WTC11 (cell line): ENCODE measurements at regions not wholly inside any gene's neighbourhood (a gene's known extent, or its start where the extent isn't known, plus 50 kb on each side); places are given as distances from the start of the nearest gene placed in this dataset.

ENCODE experiments used
- ATAC-seq: fragments of 200-7000 bp; cut with Tn5 transposase; 2 replicates; pipeline ENCODE4 v1.10.0; 2021; ENCODE audit warnings: mild to moderate bottlenecking, moderate library complexity
- CTCF ChIA-PET: fragments of 300-600 bp; sonication (Branson Sonifier 250); formaldehyde crosslinking; loops from one replicate; lab custom pipeline; 2021; ENCODE audit warnings: antibody characterized with exemption; lab: Charles Lee
- POLR2A ChIA-PET: fragments of 350-600 bp; sonication (Branson Sonifier 250); formaldehyde crosslinking; loops from one replicate; lab custom pipeline; 2021; ENCODE audit warnings: antibody characterized with exemption; lab: Charles Lee
- DNase-seq: peaks from one replicate; pipeline ENCODE4 v3.0.0; 2021; ENCODE audit warnings: low spot score
- H3K27ac Mint-ChIP-seq: 2 replicates; pipeline ENCODE4 v1.8.0; 2021; ENCODE audit warnings: mixed read lengths
- H3K27me3 Mint-ChIP-seq: 2 replicates; pipeline ENCODE4 v1.8.0; 2021; ENCODE audit warnings: low read depth, mild to moderate bottlenecking, moderate library complexity, mixed read lengths
- H3K36me3 Mint-ChIP-seq: 2 replicates; pipeline ENCODE4 v1.8.0; 2021; ENCODE audit warnings: mixed read lengths
- H3K4me1 Mint-ChIP-seq: 2 replicates; pipeline ENCODE4 v1.8.0; 2022; ENCODE audit warnings: mixed read lengths
- H3K4me3 Mint-ChIP-seq: 2 replicates; pipeline ENCODE4 v1.8.0; 2021; ENCODE audit warnings: mild to moderate bottlenecking, moderate library complexity, mixed read lengths
- H3K9me3 Mint-ChIP-seq: 2 replicates; pipeline ENCODE4 v1.8.0; 2021; ENCODE audit warnings: mixed read lengths
- CREB1 ChIP-seq: sonication (generic); formaldehyde crosslinking; IDR thresholded peaks from 2 replicates; pipeline ENCODE4 v1.8.0; 2023; ENCODE audit warnings: mild to moderate bottlenecking, missing genetic modification reagents
- ESRRA ChIP-seq: sonication (generic); formaldehyde crosslinking; IDR thresholded peaks from 2 replicates; pipeline ENCODE4 v1.8.1; 2022; ENCODE audit warnings: mild to moderate bottlenecking, missing genetic modification reagents, borderline replicate concordance
- FOXK1 ChIP-seq: sonication (generic); formaldehyde crosslinking; IDR thresholded peaks from 2 replicates; pipeline ENCODE4 v1.8.0; 2022; ENCODE audit warnings: mild to moderate bottlenecking, moderate library complexity, missing genetic modification reagents
- FOXP1 ChIP-seq: sonication (generic); formaldehyde crosslinking; IDR thresholded peaks from 2 replicates; pipeline ENCODE4 v1.8.0; 2022; ENCODE audit warnings: missing genetic modification reagents, mild to moderate bottlenecking, moderate library complexity, borderline replicate concordance
- GRHL2 ChIP-seq: fragments of 250-450 bp; sonication (Bioruptor Pico); IDR thresholded peaks from 2 replicates; pipeline ENCODE4 v1.8.0; 2022; ENCODE audit warnings: mild to moderate bottlenecking, moderate library complexity; ENCODE audit not compliant: insufficient replicate concordance, severe bottlenecking
- JUN ChIP-seq: sonication (generic); formaldehyde crosslinking; IDR thresholded peaks from 2 replicates; pipeline ENCODE4 v1.8.0; 2023; ENCODE audit warnings: mild to moderate bottlenecking, missing genetic modification reagents
- RELA ChIP-seq: sonication (generic); formaldehyde crosslinking; IDR thresholded peaks from 2 replicates; pipeline ENCODE4 v1.8.1; 2022; ENCODE audit warnings: missing genetic modification reagents, mild to moderate bottlenecking, borderline replicate concordance
- RORB ChIP-seq: fragments of 250-450 bp; sonication (Bioruptor Pico); IDR thresholded peaks from 2 replicates; pipeline ENCODE4 v1.9.0; 2021; ENCODE audit warnings: mild to moderate bottlenecking
- SP1 ChIP-seq: sonication (generic); formaldehyde crosslinking; conservative IDR thresholded peaks from 2 replicates; pipeline ENCODE4 v1.8.1; 2022; ENCODE audit warnings: missing genetic modification reagents
- TEAD1 ChIP-seq: sonication (generic); formaldehyde crosslinking; IDR thresholded peaks from 2 replicates; pipeline ENCODE4 v1.8.0; 2022; ENCODE audit warnings: mild to moderate bottlenecking, missing genetic modification reagents
- ZBTB21 ChIP-seq: sonication (generic); formaldehyde crosslinking; IDR thresholded peaks from 2 replicates; pipeline ENCODE4 v1.8.1; 2023; ENCODE audit warnings: mild to moderate bottlenecking, missing genetic modification reagents, borderline replicate concordance
- ZNF138 ChIP-seq: sonication (generic); formaldehyde crosslinking; conservative IDR thresholded peaks from 2 replicates; pipeline ENCODE4 v1.8.1; 2022; ENCODE audit warnings: mild to moderate bottlenecking, moderate library complexity, missing genetic modification reagents
- ZNF396 ChIP-seq: fragments of 250-450 bp; sonication (Bioruptor Pico); IDR thresholded peaks from 2 replicates; pipeline ENCODE4 v1.8.0; 2021; ENCODE audit warnings: mild to moderate bottlenecking, moderate library complexity, borderline replicate concordance
- ZNF671 ChIP-seq: fragments of 250-450 bp; sonication (Bioruptor Pico); IDR thresholded peaks from 2 replicates; pipeline ENCODE4 v1.8.0; 2021; ENCODE audit warnings: mild to moderate bottlenecking
- TF ChIP-seq, protein P1 (sequence below): sonication (generic); formaldehyde crosslinking; IDR thresholded peaks from 2 replicates; pipeline ENCODE4 v1.8.1; 2023; ENCODE audit warnings: mild to moderate bottlenecking, missing genetic modification reagents
- TF ChIP-seq, protein P2 (sequence below): sonication (generic); formaldehyde crosslinking; IDR thresholded peaks from 2 replicates; pipeline ENCODE4 v1.8.0; 2022; ENCODE audit warnings: mild to moderate bottlenecking, missing genetic modification reagents
- TF ChIP-seq, protein P3 (sequence below): fragments of 250-450 bp; sonication (Bioruptor Pico); IDR thresholded peaks from 2 replicates; pipeline ENCODE4 v1.8.0; 2021; ENCODE audit warnings: mild to moderate bottlenecking
- TF ChIP-seq, protein P4 (sequence below): fragments of 200-600 bp; IDR thresholded peaks from 2 replicates; pipeline ENCODE4 v1.8.0; 2022; ENCODE audit warnings: antibody characterized with exemption
- TF ChIP-seq, protein P5 (sequence below): fragments of 250-450 bp; sonication (Bioruptor Pico); IDR thresholded peaks from 2 replicates; pipeline ENCODE4 v1.9.0; 2021; ENCODE audit warnings: mild to moderate bottlenecking
- TF ChIP-seq, protein P6 (sequence below): fragments of 250-450 bp; sonication (Bioruptor Pico); IDR thresholded peaks from 2 replicates; pipeline ENCODE4 v1.9.0; 2021; ENCODE audit warnings: mild to moderate bottlenecking
- TF ChIP-seq, protein P7 (sequence below): sonication (generic); formaldehyde crosslinking; IDR thresholded peaks from 2 replicates; pipeline ENCODE4 v1.8.0; 2022; ENCODE audit warnings: mild to moderate bottlenecking, missing genetic modification reagents

DNA sequence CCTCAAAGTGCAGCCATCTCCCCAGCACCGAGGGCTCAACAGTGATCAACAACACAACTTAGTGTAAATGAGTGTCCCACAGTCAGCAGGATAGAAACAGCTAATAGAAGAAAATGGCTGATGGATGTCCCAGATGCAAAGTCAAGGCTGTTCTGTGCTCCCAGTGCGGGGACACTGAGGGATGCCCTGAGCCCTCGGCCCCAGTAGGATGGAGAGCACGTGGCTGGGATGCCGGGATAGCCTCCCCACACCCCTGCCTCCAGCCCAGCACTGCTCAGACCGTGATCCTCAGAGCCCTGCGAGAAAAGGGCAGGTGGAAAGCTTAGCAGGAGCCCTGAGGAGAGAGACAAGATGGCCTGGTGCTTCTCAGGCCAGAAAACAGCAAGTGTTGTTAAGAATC lies 243.9 kb upstream of the TCERG1L start:
- ChIA-PET POLR2A (no interaction called here), CTCF (no interaction called here)
- H3K36me3 Mint-ChIP-seq, result peaks cover 64% of the 10 kb centered on the region
- H3K27ac Mint-ChIP-seq, result no peak overlapping the region
- ATAC-seq, result no peak
- TF ChIP-seq, protein P1, sequence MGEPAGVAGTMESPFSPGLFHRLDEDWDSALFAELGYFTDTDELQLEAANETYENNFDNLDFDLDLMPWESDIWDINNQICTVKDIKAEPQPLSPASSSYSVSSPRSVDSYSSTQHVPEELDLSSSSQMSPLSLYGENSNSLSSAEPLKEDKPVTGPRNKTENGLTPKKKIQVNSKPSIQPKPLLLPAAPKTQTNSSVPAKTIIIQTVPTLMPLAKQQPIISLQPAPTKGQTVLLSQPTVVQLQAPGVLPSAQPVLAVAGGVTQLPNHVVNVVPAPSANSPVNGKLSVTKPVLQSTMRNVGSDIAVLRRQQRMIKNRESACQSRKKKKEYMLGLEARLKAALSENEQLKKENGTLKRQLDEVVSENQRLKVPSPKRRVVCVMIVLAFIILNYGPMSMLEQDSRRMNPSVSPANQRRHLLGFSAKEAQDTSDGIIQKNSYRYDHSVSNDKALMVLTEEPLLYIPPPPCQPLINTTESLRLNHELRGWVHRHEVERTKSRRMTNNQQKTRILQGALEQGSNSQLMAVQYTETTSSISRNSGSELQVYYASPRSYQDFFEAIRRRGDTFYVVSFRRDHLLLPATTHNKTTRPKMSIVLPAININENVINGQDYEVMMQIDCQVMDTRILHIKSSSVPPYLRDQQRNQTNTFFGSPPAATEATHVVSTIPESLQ, result no peak
- TF ChIP-seq ZNF138 (CRISPR knock-in tag) (no peak), ZNF396 (no peak), FOXK1 (no peak), CREB1 (CRISPR knock-in tag) (no peak), TEAD1 (no peak), SP1 (CRISPR knock-in tag) (no peak), ESRRA (CRISPR knock-in tag) (no peak), ZNF671 (CRISPR knock-in tag) (no peak)
- TF ChIP-seq, protein P2, sequence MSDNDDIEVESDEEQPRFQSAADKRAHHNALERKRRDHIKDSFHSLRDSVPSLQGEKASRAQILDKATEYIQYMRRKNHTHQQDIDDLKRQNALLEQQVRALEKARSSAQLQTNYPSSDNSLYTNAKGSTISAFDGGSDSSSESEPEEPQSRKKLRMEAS (CRISPR knock-in tag), result no peak
- TF ChIP-seq, protein P3, sequence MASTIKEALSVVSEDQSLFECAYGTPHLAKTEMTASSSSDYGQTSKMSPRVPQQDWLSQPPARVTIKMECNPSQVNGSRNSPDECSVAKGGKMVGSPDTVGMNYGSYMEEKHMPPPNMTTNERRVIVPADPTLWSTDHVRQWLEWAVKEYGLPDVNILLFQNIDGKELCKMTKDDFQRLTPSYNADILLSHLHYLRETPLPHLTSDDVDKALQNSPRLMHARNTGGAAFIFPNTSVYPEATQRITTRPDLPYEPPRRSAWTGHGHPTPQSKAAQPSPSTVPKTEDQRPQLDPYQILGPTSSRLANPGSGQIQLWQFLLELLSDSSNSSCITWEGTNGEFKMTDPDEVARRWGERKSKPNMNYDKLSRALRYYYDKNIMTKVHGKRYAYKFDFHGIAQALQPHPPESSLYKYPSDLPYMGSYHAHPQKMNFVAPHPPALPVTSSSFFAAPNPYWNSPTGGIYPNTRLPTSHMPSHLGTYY (CRISPR knock-in tag), result no peak
- TF ChIP-seq, protein P4, sequence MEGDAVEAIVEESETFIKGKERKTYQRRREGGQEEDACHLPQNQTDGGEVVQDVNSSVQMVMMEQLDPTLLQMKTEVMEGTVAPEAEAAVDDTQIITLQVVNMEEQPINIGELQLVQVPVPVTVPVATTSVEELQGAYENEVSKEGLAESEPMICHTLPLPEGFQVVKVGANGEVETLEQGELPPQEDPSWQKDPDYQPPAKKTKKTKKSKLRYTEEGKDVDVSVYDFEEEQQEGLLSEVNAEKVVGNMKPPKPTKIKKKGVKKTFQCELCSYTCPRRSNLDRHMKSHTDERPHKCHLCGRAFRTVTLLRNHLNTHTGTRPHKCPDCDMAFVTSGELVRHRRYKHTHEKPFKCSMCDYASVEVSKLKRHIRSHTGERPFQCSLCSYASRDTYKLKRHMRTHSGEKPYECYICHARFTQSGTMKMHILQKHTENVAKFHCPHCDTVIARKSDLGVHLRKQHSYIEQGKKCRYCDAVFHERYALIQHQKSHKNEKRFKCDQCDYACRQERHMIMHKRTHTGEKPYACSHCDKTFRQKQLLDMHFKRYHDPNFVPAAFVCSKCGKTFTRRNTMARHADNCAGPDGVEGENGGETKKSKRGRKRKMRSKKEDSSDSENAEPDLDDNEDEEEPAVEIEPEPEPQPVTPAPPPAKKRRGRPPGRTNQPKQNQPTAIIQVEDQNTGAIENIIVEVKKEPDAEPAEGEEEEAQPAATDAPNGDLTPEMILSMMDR, result no peak
- DNase-seq, result no peak
- H3K4me1 Mint-ChIP-seq, result no peaks in the 10 kb centered on the region
- H3K9me3 Mint-ChIP-seq, result peaks cover 69% of the 10 kb centered on the region
- H3K27me3 Mint-ChIP-seq, result peaks cover 10% of the 10 kb centered on the region; the same call in 1 of the 2 replicates
- H3K4me3 Mint-ChIP-seq, result no peak overlapping the region

DNA sequence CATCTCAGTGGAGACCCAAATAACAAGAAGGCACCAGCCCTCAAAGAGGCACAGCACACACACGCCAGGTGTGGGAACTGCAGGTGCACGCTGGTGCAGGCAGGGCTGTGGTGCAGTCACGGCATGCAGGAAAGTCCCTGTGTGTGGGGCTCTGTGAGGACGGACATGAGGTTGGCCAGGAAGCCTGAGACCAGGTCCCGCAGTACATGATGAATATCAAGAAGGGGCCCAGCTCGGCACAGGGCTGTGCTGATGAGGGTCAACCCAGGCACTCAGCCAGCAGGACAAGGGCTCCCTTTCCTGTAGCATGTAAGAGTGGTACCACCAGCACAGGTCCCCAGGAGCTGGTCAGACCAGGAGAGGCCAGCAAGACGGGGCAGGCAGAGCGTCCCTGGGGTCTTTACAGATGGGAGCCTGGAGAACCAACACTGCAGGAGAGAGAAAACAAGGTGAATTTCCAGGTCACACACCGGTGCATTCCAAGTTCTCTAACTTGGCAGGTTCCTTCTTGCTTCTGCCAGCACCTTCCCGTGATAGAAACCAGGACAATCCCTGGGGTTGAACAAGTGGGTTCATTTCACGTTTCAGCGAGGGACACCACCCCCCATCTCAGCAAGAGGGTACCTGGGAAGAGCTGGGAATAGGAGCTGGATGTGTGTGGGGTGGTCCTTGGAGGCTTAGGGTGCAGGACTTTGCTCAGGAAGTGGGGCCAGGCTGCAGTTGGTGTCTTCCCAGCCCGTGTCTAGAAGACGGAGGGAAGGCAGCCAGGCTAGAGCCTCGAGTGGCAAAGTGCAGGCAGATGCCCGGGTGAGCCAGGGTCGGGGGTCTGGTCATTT lies 244.8 kb upstream of the TCERG1L start:
- Mint-ChIP-seq H3K27me3 (peaks cover 10% of the 10 kb centered on the region; the same call in 1 of the 2 replicates), H3K4me1 (no peaks in the 10 kb centered on the region), H3K4me3 (no peak overlapping the region), H3K36me3 (peaks cover 61% of the 10 kb centered on the region), H3K9me3 (peaks cover 63% of the 10 kb centered on the region), H3K27ac (no peak overlapping the region)
- POLR2A ChIA-PET, result no interaction called here
- CTCF ChIA-PET, result no interaction called here
- ATAC-seq (no peak), DNase-seq (no peak)
- TF ChIP-seq, protein P3 (CRISPR knock-in tag), result no peak
- TF ChIP-seq JUN (CRISPR knock-in tag), result no peak
- TF ChIP-seq, protein P5, sequence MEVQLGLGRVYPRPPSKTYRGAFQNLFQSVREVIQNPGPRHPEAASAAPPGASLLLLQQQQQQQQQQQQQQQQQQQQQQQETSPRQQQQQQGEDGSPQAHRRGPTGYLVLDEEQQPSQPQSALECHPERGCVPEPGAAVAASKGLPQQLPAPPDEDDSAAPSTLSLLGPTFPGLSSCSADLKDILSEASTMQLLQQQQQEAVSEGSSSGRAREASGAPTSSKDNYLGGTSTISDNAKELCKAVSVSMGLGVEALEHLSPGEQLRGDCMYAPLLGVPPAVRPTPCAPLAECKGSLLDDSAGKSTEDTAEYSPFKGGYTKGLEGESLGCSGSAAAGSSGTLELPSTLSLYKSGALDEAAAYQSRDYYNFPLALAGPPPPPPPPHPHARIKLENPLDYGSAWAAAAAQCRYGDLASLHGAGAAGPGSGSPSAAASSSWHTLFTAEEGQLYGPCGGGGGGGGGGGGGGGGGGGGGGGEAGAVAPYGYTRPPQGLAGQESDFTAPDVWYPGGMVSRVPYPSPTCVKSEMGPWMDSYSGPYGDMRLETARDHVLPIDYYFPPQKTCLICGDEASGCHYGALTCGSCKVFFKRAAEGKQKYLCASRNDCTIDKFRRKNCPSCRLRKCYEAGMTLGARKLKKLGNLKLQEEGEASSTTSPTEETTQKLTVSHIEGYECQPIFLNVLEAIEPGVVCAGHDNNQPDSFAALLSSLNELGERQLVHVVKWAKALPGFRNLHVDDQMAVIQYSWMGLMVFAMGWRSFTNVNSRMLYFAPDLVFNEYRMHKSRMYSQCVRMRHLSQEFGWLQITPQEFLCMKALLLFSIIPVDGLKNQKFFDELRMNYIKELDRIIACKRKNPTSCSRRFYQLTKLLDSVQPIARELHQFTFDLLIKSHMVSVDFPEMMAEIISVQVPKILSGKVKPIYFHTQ, result no peak
- no peak for TF ChIP-seq RORB (CRISPR knock-in tag)
- TF ChIP-seq FOXP1, result no peak
- TF ChIP-seq GRHL2 (CRISPR knock-in tag), result no peak
- TF ChIP-seq RELA (CRISPR knock-in tag), result no peak
- TF ChIP-seq, protein P6, sequence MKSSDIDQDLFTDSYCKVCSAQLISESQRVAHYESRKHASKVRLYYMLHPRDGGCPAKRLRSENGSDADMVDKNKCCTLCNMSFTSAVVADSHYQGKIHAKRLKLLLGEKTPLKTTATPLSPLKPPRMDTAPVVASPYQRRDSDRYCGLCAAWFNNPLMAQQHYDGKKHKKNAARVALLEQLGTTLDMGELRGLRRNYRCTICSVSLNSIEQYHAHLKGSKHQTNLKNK, result no peak
- TF ChIP-seq, protein P7, sequence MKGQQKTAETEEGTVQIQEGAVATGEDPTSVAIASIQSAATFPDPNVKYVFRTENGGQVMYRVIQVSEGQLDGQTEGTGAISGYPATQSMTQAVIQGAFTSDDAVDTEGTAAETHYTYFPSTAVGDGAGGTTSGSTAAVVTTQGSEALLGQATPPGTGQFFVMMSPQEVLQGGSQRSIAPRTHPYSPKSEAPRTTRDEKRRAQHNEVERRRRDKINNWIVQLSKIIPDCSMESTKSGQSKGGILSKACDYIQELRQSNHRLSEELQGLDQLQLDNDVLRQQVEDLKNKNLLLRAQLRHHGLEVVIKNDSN (CRISPR knock-in tag), result no peak
- TF ChIP-seq ZBTB21 (CRISPR knock-in tag), result no peak
